Epithelial cell of proximal tubule (primary cell): ENCODE measurements at regions not wholly inside any gene's neighbourhood (a gene's known extent, or its start where the extent isn't known, plus 50 kb on each side); places are given as distances from the start of the nearest gene placed in this dataset.
"Not testable (repeated sequence)": the region's sequence is repeated elsewhere in the genome, so short reads cannot be mapped to it uniquely, and the experiment has no call there.

Source experiments
- DNase-seq: peaks from one replicate; pipeline ENCODE4 v3.0.0-alpha.2; 2011; ENCODE audit warnings: low read depth
- H3K4me3 ChIP-seq: 2 replicates; pipeline ENCODE4 v1.5.1; 2011; ENCODE audit warnings: low read depth, mild to moderate bottlenecking, low read length
- TF ChIP-seq, protein P1 (sequence below): conservative IDR thresholded peaks from 2 replicates; pipeline ENCODE4 v1.5.1; 2012; ENCODE audit warnings: low read depth, mild to moderate bottlenecking, low read length

DNA sequence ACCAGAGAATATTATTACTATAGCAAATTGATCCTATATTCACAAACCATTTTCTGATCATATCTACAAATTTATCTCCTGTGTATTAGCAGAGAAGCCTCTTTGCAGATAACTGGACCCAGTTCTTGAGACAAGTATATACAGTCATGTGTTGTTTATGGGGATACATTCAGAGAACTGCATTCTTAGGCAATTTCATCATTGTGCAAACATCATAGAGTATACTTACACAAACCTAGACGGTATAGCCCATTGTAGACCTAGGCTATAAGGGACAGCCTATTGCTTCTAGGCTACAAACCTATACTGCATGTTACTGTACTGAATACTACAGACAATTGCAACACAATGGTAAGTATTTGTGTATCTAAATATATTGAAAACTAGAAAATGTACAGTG, 152.5 kb upstream of the SPANXN4 start:
- TF ChIP-seq, protein P1, sequence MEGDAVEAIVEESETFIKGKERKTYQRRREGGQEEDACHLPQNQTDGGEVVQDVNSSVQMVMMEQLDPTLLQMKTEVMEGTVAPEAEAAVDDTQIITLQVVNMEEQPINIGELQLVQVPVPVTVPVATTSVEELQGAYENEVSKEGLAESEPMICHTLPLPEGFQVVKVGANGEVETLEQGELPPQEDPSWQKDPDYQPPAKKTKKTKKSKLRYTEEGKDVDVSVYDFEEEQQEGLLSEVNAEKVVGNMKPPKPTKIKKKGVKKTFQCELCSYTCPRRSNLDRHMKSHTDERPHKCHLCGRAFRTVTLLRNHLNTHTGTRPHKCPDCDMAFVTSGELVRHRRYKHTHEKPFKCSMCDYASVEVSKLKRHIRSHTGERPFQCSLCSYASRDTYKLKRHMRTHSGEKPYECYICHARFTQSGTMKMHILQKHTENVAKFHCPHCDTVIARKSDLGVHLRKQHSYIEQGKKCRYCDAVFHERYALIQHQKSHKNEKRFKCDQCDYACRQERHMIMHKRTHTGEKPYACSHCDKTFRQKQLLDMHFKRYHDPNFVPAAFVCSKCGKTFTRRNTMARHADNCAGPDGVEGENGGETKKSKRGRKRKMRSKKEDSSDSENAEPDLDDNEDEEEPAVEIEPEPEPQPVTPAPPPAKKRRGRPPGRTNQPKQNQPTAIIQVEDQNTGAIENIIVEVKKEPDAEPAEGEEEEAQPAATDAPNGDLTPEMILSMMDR = no peak
- H3K4me3 ChIP-seq = no peak overlapping the region
- no peak for DNase-seq

DNA sequence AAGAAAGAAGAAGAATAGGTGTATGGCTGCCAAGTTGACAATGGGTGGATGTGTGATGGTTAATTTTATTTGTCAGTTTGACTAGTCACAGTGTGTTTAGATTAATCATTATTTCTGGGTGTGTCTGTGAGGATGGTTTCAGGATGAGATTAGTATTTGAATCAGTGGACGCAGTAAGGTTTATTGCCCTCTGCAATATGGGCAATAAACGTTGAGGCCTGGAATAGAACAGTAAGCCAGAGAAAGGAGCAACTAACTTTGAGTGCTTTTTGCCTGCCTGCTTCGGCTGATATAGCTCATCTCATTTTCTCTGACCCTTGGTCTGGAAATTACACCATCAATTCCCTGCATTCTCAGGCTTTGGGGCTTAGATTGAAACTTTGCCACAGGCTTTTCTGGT, 140.8 kb upstream of the SPANXN4 start:
- no peak overlapping the region for H3K4me3 ChIP-seq
- no peak for DNase-seq
- TF ChIP-seq, protein P1 = no peak

DNA sequence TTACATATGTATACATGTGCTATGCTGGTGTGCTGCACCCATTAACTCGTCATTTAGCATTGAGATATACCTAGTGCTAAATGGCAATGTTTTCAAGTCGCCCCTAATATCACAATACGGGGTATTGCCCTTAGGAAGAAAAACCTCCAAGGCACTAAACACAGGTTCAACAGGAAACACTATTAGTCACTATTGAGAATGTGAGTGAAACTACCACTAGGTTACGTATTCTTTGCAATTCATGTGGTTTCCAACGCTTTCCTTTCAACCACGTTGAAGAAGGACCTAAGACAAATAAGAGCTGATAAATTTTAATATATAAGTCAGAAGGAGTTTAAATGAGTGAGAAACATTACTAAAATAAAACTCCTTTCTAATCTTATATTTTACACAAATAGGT, 134.7 kb upstream of the SPANXN4 start:
- DNase-seq = no peak
- TF ChIP-seq, protein P1 = no peak
- no peak overlapping the region for H3K4me3 ChIP-seq

DNA sequence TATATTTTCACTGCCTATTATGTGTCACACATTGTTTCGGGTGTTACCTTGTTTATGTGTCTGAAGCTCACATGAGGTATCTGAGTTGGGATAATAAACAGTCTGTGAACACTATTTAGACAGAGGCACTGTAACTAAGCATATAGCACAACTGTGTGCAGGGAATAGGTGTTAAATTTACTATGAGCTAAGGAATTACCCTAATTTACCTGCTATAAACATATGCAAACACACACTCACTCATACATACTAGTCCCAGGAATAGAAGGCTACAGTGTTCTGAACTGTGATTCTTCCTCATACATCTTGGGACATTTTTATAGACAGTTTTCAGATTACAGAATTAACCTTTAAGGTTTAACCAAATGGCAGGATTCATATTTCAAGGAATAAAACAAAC, 127.6 kb upstream of the SPANXN4 start:
- DNase-seq = no peak
- TF ChIP-seq, protein P1 = no peak
- no peak overlapping the region for H3K4me3 ChIP-seq

DNA sequence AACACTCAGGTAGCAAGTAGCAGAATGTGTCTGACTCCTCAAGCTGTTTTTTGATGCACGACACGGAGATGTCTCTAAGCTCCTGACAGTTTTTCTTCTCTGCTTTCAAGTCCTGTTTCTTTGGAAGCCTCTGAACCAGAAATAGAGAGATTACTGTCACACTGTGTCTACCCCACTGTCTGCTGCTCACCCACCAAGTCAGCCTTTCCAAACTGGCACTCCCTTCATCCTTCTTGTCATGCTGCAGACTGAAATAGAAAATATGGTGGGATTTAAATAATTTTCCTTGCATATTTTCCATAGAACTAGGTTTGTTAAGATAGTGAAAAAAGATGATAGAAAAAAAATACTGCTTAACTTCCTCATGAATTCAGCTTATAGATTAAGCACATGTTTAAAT, 102.5 kb upstream of the SPANXN4 start:
- no peak for DNase-seq
- TF ChIP-seq, protein P1 = no peak
- no peak overlapping the region for H3K4me3 ChIP-seq

DNA sequence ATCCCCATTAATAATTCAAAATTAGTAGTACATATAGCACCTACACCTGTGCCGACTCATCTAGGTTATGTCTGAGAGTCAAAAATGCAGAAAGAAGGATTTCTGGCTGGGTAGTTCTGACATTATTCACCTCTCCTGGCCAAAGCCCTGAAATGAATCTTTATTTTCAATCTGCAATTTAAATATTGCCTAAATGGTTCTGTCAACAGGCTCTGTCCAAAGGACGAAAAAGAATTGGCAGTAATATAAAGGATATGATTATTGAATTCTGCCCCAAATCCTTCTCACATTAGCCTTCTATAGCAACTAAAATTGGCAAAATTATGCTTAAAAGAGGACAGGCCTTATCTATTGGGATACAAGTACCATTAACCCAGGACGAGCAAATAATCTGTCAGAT, 86.9 kb upstream of the SPANXN4 start:
- TF ChIP-seq, protein P1 = no peak
- no peak for DNase-seq
- H3K4me3 ChIP-seq = no peak overlapping the region

DNA sequence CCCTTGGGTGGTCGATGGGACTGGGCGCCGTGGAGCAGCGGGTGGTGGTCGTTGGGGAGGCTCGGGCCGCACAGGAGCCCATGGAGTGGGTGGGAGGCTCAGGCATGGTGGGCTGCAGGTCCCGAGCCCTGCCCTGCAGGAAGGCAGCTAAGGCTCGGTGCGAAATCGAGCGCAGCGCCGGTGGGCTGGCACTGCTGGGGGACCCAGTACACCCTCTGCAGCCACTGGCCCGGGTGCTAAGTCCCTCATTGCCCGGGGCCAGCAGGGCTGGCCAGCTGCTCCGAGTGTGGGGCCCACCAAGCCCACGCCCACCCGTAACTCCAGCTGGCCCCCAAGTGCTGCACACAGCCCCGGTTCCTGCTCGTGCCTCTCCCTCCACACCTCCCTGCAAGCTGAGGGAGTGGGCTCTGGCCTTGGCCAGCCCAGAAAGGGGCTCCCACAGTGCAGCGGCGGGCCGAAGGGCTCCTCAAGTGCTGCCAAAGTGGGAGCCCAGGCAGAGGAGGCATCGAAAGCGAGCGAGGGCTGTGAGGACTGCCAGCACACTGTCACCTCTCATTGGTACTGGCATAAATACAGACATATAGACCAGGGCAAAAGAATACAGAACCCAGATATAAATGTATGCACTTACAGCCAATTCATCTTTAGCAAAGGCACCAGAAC, 53.5 kb upstream of the SPANXN4 start:
- DNase-seq, H3K4me3 ChIP-seq: not testable (repeated sequence)
